ENCODE measurements at regions not wholly inside any gene's neighbourhood (a gene's known extent, or its start where the extent isn't known, plus 50 kb on each side); places are given as distances from the start of the nearest gene placed in this dataset.
"Not testable (repeated sequence)": the region's sequence is repeated elsewhere in the genome, so short reads cannot be mapped to it uniquely, and the experiment has no call there.

DNA sequence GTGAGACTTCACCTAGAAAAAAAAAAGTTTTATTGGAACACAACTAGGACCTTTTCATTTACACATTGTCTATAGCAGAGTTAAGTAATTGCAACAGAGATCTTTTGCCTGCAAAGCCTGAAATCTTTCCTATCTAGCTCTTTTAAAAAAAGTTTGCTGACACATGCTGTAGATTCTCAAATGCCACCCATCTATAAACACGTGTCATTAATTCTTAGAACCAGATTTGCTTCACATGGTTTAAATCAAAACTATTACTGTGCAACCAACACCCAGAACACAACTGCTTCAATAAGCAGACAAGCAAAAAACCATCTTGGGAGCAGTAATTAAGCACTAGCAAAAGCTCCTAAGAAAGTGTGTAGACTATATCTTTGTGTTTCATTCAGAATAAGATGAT is 55.0 kb downstream of the OXSM start:
- no peak for DNase-seq (ENCODE audit: low read depth)

DNA sequence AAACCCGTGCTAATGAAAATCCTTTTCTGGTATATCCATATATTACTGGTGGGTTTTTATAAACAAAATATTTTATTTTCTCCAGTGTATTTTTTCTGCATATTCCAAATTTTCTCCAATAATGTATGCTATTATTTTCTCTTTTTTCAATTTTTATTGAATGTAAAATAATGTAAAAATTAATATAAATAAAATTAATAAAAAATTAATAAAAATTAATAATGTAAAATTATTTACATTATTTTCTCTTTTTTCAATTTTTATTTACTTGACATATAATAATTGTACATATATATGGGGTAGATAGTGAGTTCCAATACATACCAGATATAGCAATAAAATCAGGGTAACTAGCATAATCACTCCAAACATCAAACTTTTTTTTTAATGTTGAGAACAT is 56.4 kb downstream of the OXSM start:
- no peak for DNase-seq (ENCODE audit: low read depth)

DNA sequence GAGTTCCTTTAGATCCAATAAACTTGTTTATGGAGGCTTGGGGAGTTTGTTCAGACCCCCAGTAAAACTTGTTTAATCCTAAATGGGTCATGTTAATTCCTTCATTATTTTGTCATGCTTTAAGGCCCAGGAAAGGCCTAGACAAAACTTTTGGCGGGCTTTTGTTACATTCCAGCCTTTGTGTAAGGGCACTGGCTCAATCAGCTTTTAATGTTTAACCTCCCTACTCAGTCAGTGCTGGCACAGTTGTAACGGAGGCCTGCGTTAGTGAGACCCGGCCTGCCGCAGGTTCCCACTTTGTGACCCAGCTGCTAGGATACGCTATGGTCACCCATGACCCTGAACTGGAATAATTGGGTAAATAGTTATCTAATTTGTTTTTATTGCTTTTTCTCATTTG is 59.2 kb downstream of the OXSM start:
- DNase-seq (ENCODE audit: low read depth) = no peak

DNA sequence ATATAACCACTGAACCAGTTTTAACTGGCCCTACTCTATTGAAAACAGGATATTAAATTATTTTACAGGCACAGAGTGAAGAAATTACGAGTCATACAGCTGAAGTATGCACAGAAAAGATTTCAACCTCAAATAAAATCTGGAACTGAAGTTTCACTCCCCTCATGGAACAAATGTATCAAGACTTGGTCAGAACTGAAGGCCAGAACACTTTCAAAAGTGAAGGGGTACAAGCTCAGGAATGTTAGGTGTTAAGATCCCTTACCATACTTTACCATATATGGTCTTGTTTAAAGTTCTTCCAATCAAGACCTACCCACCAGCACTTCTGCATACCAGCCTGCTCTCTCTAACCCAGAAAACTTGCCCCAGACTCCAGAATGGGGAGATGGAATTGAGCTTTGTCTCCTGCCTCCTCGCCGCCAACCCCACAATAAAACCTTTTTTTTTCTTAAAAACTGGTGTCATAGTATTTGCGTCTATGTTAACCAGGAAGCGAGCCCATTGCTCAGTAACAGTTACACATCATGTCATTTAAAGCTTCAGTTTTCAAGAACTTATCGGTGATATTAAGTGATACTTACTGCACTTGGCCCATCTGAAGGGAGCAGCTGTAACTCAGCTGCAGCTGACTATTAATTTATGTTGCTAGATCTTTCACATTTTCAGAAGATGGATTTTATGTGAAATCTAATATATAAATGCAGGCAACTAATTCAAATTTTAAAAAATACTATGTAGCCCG is 59.9 kb downstream of the OXSM start:
- DNase-seq (ENCODE audit: low read depth) = no peak

DNA sequence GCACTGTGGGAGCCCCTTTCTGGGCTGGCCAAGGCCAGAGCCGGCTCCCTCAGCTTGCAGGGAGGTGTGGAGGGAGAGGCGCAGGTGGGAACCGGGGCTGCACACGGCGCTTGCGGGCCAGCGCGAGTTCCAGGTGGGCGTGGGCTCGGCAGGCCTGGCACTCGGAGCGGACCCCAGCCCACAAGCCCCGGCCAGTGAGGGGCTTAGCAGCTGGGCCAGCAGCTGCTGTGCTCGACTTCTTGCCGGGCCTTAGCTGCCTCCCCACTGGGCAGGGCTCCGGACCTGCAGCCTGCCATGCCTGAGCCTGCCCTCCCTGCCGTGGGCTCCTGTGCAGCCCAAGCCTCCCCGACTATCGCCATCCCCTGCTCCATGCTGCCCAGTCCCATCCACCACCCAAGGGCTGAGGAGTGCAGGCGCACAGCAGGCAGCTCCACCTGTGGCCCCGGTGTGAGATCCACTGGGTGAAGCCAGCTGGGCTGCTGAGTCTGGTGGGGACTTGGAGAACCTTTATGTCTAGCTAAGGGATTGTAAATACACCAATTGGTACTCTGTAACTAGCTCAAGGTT is 61.9 kb downstream of the OXSM start:
- DNase-seq (ENCODE audit: low read depth) = not testable (repeated sequence)

DNA sequence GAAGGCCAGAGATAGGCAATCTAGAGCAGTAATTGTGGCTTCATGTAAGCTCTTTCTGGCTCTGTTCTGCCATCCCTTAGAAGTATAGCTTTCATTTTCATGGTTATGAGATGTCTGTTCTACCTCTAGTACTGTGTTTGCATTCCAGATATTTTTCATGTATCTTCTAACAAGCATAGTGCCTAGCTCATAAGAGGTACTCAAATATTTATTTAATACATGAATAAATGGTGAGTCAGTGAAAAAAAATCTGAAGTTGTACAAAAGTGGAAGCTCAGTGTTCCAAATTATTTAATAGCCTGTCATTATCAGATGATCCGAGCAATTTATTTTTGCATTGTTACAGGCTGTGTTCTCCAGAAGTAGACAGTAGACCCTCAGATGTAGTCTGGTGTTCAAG is 64.3 kb downstream of the OXSM start:
- DNase-seq (ENCODE audit: low read depth) = no peak

DNA sequence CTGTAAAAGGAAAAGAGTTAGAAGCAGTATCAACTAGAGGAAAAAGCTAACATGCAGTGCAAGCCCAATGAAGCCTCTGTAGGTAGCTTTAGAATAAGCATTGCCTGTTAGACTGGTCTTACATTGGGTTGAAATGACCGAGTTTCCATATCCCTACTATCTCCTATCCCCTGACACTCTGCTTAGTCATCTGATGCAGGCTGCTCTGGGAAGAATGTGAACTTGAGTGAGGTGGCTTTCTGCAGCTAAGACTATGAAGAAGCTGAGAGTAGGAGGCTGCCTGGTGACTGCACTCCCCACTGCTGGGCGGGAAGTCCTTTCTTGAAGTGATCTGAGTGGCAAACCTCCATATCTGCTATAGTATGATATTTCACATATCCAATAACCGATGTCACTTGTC is 64.7 kb downstream of the OXSM start:
- no peak for DNase-seq (ENCODE audit: low read depth)

DNA sequence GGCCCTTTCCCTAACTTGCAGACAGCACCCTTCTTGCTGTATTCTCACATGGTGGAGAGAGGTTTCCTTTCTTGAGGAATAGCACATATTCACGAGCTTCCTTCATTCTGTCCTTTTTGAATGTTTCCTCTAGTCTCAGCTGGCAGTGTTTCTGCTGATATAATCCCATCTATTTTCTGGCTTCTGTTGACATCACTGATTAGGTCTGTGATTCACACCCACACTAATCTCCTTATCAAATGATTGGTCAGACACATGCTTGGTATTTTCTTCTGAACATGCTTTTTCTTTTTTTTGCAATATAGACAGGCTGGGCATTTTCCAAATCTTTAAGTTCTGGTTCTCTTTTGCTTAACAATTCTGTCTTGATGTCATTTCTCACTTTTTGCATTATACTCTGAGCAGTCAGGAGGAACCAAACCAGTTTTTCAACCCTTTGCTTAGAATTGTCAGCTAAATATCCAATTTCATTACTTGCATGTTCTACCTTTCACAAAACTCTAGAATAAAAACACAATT is 65.4 kb downstream of the OXSM start:
- no peak for DNase-seq (ENCODE audit: low read depth)

DNA sequence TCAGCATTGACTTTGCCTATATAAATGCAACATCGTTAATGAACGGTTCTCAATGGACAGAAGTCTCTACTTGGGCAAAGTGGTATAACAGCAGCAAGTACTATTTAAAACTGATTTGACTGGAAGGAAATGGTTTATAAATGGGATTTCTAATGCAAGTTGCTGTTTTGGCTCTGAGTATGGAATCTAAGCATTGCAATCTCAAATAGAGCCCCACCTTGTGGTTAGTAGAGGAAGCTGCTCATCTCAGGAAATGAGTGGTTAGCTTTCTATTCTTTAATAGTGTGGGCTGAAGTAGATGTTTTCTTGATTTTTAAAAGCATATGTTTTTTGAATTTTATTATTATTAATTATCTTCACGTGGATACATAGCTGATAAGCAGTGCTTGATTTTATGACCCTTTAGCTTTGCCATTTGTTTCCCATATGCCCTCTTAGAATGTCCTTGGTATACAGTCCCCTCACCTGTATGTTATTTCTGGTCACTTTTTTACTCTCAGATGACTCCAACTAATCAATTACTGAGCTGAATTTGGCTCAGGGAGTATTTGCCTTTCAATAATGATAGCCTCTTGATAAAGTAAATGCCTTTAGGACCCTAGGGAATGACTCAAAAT is 67.1 kb downstream of the OXSM start:
- DNase-seq (ENCODE audit: low read depth) = no peak

DNA sequence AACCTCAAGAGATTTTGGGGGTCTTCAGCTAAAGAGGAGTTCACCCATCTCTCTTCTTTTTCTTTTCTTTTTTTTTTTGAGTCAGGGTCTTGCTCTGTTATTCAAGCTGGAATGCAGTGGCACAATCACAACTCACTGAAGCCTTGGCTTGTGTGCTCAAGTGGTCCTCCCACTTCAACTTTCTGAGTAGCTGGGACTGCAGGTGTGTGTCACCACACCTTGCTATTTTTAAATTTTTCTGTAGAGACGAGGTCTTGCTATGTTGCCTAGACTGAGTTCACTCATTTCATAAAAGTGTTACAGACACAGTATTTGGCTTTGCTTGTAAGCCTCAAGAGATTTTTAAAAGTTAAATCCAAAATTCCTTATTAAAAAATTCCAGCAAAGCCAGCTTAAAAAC is 71.7 kb downstream of the OXSM start:
- no peak for DNase-seq (ENCODE audit: low read depth)

DNA sequence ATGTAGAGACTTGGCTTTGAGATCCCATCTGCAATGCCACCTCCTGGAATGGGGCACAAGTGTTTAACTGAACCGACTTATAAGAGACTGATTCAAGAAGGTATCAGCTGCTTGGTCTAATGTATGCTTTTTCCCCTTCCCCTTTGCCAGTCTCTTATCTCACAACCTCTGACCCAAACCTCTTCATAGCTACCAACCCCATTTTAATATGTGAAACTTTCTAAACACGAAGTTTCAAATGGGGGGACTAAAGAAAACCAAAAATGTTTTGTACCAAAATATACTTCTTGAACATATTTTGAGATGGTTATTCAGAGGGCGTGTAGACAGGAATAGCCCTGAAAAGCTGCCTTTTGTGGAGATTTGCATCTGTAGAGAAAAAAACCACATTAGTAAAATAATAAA is 73.1 kb downstream of the OXSM start:
- no peak for DNase-seq (ENCODE audit: low read depth)

DNA sequence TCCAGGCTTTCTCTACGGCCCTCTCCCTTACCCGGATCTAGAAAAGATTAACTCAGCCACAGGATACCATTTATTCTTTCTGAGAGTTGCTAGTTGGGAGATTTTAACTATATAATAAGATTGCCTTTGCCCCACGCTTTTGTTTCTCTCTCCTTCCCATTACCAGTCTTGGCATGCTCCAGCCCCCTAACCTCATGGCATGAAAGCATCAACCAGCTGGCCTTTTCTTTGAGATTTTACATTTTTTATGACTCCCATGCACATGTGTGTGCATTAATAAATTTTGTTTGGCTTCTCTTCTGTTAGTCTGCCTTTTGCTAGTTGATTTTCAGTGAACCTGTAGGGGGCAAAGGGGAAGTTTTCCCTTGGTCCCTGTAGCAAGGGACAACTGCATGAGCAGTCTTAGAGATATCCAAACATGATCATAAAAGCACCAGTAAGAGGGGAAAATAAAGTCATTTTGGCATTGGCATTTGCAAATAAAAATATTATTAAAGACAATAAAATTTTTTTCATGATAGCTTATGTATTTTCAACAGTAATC is 73.6 kb downstream of the OXSM start:
- DNase-seq (ENCODE audit: low read depth) = no peak

DNA sequence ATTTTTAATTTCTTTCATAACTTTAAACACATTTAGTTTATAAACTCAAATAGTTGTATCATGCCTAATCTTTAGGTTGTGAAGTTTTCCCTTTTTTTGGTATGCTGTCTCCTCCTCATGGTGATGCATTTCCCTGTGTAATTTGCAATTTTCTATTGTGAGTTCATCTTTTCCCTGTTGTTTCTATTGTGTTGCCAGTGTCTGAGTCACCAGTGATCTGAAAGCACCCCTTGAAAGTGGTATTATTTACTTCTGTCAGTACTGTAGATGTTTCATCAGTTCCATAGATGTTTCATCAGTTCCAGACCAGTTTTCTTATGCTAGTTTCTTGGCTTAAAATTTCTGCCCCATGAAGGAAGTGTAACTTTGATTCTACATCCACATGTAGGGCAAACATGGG is 80.6 kb downstream of the OXSM start:
- no peak for DNase-seq (ENCODE audit: low read depth)

DNA sequence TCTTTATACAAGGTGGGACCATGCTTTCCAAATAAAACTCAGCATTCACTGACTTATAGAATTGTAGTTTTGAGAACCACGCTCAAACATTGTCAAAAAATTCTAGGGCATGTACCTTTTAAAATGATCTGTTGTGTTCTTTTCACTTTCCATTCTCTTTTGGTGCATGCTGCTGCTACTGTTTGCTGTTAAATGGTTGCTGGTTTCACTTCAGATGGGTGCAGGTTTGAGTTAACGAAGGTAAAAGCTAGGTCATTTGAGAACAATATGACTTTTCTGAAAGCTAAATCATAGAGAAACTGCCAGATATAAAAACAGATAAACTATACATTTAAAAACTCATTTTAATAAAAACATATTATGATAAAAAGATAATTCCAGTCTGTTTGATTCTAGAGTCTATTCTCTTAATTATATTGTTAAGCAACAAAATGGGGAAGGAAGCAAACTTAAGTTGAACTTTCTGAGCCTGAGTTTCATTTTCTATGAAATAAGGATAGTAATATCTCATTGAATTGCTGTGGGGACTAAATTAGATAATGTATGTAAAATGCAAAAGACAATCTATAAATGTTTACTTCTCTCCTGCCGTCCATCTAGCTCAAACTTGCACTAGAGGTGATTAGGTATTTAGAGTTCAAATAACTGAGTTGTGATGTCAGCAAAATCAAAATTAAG is 82.4 kb downstream of the OXSM start:
- no peak for DNase-seq (ENCODE audit: low read depth)

DNA sequence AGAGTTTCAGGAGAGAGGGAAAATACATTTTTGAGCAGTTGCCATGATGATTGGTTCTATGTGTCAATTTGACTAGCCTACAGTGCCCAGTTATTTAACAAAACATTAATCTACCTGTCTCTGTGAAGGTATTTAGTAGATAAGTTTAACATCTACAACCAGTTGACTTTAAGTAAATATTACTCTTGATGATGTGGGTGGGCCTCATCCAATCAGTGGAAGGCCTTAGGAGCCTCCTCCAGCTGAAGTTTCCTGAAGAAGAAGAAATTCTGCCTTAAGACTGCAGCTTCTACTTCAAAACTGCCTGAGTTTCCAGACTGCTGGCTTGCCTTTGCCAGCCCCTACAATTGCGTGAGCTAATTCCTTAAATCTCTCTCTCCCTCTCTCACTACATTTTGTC is 93.6 kb downstream of the OXSM start:
- no peak for DNase-seq (ENCODE audit: low read depth)

DNA sequence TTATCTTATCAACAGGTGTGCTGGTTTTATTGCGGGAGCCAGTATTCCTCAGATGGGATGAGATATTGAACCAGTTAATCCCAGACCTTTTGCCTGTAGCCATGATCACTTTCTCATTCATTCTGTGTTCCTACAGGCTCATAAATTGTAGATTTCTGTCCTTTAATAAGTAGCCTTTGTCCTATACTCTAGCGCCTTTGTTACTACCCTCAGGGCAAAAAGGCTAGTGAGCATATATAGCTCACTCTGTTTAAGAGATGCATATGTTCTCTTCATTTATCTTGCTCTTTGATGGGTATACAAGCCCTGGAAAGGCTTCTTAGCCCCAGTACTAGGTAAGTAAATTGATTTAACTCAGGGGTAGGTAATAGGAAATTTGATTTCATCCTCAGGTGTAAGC is 95.1 kb downstream of the OXSM start:
- DNase-seq (ENCODE audit: low read depth) = no peak

DNA sequence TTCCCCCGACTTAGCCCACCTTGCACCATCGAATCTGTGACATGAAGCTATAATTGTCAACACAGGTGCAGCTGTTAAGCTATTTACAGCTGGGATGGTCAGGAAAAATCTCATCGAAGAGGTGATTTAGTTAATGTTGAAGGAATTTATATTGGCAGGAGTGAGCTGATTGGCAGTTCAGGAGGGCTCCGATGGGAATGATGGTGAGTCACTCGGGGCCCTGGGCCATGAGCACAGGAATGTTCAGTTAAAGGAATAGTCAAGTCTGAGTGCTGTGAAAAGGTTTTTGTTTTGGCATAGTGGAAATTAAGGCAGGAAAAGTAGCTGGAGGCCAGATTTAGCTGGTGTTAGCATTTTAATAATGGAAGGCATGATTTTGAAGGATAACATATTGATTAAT is 95.7 kb downstream of the OXSM start:
- no peak for DNase-seq (ENCODE audit: low read depth)

DNA sequence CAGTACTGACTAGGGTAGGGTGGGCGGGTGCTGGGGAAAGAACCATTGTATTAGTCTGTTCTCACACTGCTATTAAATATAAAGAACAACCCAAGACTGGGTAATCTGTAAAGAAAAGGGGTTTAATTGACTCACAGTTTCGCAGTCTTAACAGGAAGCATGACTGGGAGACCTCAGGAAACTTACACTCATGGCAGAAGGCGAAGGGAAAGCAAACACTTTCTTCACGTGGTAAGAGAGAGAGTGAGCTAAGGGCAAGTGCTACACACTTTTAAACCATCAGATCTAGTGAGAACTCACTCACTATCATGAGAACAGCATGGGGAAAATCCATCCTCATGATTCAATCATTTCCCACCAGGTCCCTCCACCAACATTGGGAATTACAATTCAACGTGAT is 98.0 kb downstream of the OXSM start:
- DNase-seq (ENCODE audit: low read depth) = no peak

DNA sequence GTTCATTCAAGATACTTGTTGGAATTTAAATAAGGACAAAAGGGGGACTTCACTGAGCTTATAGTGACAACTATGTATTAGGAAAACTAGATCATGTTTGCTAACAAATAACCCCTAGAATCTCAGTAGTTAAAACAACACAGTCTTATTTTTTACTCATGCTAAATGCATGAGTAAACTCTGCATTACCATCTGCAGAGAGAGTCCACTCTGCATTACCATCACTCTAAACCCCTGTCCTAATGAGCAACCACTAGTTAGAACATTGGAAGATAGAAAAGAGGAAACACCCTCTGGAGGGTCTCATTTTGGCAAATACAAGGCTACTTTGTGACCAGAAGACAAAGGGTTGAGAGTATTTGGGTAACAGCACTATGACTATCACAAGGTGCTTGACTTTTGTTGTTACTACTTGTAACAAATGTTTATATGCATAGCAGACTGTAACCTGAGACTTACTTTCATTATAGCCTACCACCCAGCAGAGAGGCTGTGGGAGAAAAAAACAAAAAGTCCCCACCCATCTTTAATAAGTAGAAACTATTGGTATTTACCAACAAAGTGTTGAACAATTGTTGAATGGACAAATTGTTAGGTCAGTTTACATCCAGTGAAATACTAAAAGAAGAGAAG is 99.1 kb downstream of the OXSM start:
- DNase-seq (ENCODE audit: low read depth) = no peak

DNA sequence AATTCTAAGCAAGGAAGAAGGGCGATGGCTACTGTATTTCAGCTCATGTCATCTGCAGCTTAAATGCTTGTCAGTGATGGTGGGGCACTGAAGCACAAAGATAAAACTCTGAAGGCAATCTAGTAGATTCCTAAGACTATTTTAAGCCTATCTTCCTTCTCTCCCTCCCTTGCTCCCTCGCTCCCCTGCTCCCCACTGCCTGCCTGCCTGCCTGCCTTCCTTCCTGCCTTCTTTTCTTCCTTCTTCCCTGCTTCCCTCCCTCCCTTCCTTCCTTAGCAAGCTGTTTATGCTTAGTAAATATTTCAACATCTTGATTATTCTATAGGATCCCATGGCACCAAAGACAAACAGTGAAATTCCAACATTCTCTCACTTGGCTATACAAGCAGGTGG is 99.6 kb downstream of the OXSM start:
- DNase-seq (ENCODE audit: low read depth) = no peak

DNA sequence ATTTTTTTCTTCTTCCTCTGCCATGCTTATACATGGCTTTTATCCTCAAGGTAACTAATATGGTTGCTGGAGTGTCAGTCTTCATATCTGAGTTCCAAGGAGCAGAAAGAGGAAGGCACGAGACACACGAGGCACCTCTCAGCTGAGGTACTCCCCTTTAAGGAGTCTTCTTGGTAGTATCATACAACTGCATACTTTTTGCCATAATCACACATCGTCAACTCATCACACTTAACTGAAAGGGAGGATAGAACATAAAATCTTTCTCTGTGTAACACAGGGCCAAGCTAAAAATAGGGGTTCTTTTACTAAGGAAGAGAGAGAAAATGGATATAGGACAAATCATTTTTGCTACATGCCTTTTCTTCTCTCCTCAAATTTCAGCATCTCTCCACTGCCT is 104.2 kb downstream of the OXSM start:
- no peak for DNase-seq (ENCODE audit: low read depth)

DNA sequence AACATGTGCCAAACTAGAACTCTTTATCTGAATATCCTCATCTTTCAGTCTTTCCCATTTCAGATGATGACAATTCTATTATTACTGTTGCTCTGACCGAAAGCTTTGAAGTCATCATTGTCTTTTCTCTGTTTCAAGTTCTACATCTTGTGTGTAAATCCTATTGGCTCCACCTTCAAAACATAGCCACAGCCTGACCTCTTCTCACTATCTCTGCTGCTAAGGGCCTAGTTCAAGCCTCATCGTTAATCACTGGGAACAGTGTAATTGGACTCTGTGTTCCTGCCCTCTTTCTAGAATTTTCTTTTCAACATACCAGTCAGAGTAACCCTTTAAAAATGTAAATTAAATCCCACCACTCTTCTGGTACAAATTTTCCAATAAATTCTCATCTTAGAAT is 105.1 kb downstream of the OXSM start:
- no peak for DNase-seq (ENCODE audit: low read depth)
